Muscle layer of duodenum (tissue), 2 donors: ENCODE measurements at regions not wholly inside any gene's neighbourhood (a gene's known extent, or its start where the extent isn't known, plus 50 kb on each side); places are given as distances from the start of the nearest gene placed in this dataset.

Experiments used
- H3K27ac ChIP-seq: one replicate; pipeline ENCODE4 v1.7.0; 2013; ENCODE audit warnings: mild to moderate bottlenecking, low read length
- H3K27me3 ChIP-seq: one replicate; pipeline ENCODE4 v1.7.0; 2013; ENCODE audit warnings: low read depth, mild to moderate bottlenecking, control low read depth, low read length
- H3K36me3 ChIP-seq, 2 donors: one replicate each; pipeline ENCODE4 v1.7.0; 2013; ENCODE audit warnings: low read length in 2 of 2, control low read depth in 1 of 2, mild to moderate bottlenecking in 1 of 2; ENCODE audit not compliant: insufficient read depth in 2 of 2, control insufficient read depth in 1 of 2
- H3K4me1 ChIP-seq, 2 donors: one replicate each; pipeline ENCODE4 v1.7.0; 2013; ENCODE audit warnings: low read length in 2 of 2, mild to moderate bottlenecking in 2 of 2, control low read depth in 1 of 2, moderate library complexity in 1 of 2; ENCODE audit not compliant: insufficient read depth in 2 of 2, control insufficient read depth in 1 of 2
- H3K4me3 ChIP-seq, 2 donors: one replicate each; pipeline ENCODE4 v1.7.0; 2013; ENCODE audit warnings: low read length in 2 of 2, low read depth in 1 of 2, mild to moderate bottlenecking in 1 of 2
- H3K9me3 ChIP-seq, 2 donors: one replicate each; pipeline ENCODE4 v1.7.0; 2013; ENCODE audit warnings: low read length in 2 of 2, control low read depth in 1 of 2, mild to moderate bottlenecking in 1 of 2; ENCODE audit not compliant: control insufficient read depth in 1 of 2
- donor health status: healthy.

GRCh38 chr14:53609009-53609408, 347.6 kb downstream of the BMP4 start:
- Histone ChIP-seq H3K27ac (no peak overlapping the region), H3K27me3 (no peaks in the 10 kb centered on the region), H3K4me3 (no peak overlapping the region), H3K4me1 (no peaks in the 10 kb centered on the region), H3K36me3 (no peaks in the 10 kb centered on the region), H3K9me3 (no peaks in the 10 kb centered on the region)

- H3K36me3 ChIP-seq: no peaks in the 10 kb centered on the region
- no peaks in the 10 kb centered on the region for H3K27me3 ChIP-seq
- no peaks in the 10 kb centered on the region for H3K4me1 ChIP-seq
- no peak overlapping the region for H3K27ac ChIP-seq
- H3K9me3 ChIP-seq: no peaks in the 10 kb centered on the region
- H3K4me3 ChIP-seq: no peak overlapping the region
Measured at GRCh38 chr14:53608369-53608768, 348.3 kb downstream of the BMP4 start.

GRCh38 chr14:53606203-53606602, 350.4 kb downstream of the BMP4 start:
- Histone ChIP-seq H3K27ac (no peak overlapping the region), H3K4me3 (no peak overlapping the region), H3K27me3 (no peaks in the 10 kb centered on the region), H3K36me3 (no peaks in the 10 kb centered on the region), H3K9me3 (no peaks in the 10 kb centered on the region), H3K4me1 (no peaks in the 10 kb centered on the region)

GRCh38 chr14:53605562-53605961, 351.1 kb downstream of the BMP4 start:
- Histone ChIP-seq H3K4me3 (no peak overlapping the region), H3K36me3 (no peaks in the 10 kb centered on the region), H3K4me1 (no peaks in the 10 kb centered on the region), H3K9me3 (no peaks in the 10 kb centered on the region), H3K27ac (no peak overlapping the region), H3K27me3 (no peaks in the 10 kb centered on the region)

- no peaks in the 10 kb centered on the region for H3K27me3 ChIP-seq
- no peak overlapping the region for H3K4me3 ChIP-seq
- no peaks in the 10 kb centered on the region for H3K36me3 ChIP-seq
- no peaks in the 10 kb centered on the region for H3K9me3 ChIP-seq
- H3K4me1 ChIP-seq: no peaks in the 10 kb centered on the region
- no peak overlapping the region for H3K27ac ChIP-seq
Measured at GRCh38 chr14:53603994-53604393, 352.6 kb downstream of the BMP4 start.

GRCh38 chr14:53601409-53601808, 355.2 kb downstream of the BMP4 start:
- Histone ChIP-seq H3K27me3 (no peaks in the 10 kb centered on the region), H3K4me3 (no peak overlapping the region), H3K4me1 (no peaks in the 10 kb centered on the region), H3K36me3 (no peaks in the 10 kb centered on the region), H3K27ac (no peak overlapping the region), H3K9me3 (no peaks in the 10 kb centered on the region)

GRCh38 chr14:53599221-53599945, 357.2 kb downstream of the BMP4 start:
- Histone ChIP-seq H3K4me1 (no peaks in the 10 kb centered on the region), H3K4me3 (no peak overlapping the region), H3K9me3 (peaks cover 0 to 6% of the 10 kb centered on the region in 2 donors), H3K36me3 (no peaks in the 10 kb centered on the region), H3K27ac (no peak overlapping the region), H3K27me3 (no peaks in the 10 kb centered on the region)

- H3K9me3 ChIP-seq: peaks cover 0 to 6% of the 10 kb centered on the region in 2 donors
- H3K27ac ChIP-seq: no peak overlapping the region
- H3K36me3 ChIP-seq: no peaks in the 10 kb centered on the region
Measured at GRCh38 chr14:53596853-53597525, 359.6 kb downstream of the BMP4 start.

GRCh38 chr14:53591816-53592215, 364.8 kb downstream of the BMP4 start:
- peaks cover 0 to 6% of the 10 kb centered on the region in 2 donors for H3K9me3 ChIP-seq
- H3K4me3 ChIP-seq: no peak overlapping the region
- H3K4me1 ChIP-seq: no peaks in the 10 kb centered on the region

More at GRCh38 chr14:53596853-53597525, 359.6 kb downstream of the BMP4 start:
- Histone ChIP-seq H3K4me3 (no peak overlapping the region), H3K4me1 (no peaks in the 10 kb centered on the region), H3K27me3 (no peaks in the 10 kb centered on the region)

GRCh38 chr14:53581504-53581903, 375.1 kb downstream of the BMP4 start:
- H3K27ac ChIP-seq: no peak overlapping the region
- H3K9me3 ChIP-seq: no peaks in the 10 kb centered on the region
- H3K36me3 ChIP-seq: no peaks in the 10 kb centered on the region
- H3K27me3 ChIP-seq: no peaks in the 10 kb centered on the region
- no peaks in the 10 kb centered on the region for H3K4me1 ChIP-seq
- H3K4me3 ChIP-seq: no peak overlapping the region

More at GRCh38 chr14:53591816-53592215, 364.8 kb downstream of the BMP4 start:
- Histone ChIP-seq H3K36me3 (no peaks in the 10 kb centered on the region), H3K27ac (no peak overlapping the region), H3K27me3 (no peaks in the 10 kb centered on the region)

- Histone ChIP-seq H3K27ac (no peak overlapping the region), H3K9me3 (no peaks in the 10 kb centered on the region), H3K4me3 (no peak overlapping the region), H3K27me3 (no peaks in the 10 kb centered on the region), H3K4me1 (peaks cover 0 to 23% of the 10 kb centered on the region in 2 donors), H3K36me3 (no peaks in the 10 kb centered on the region)
Measured at GRCh38 chr14:53571641-53572328, 384.8 kb downstream of the BMP4 start.
